ENCODE measurements at regions not wholly inside any gene's neighbourhood (a gene's known extent, or its start where the extent isn't known, plus 50 kb on each side); places are given as distances from the start of the nearest gene placed in this dataset.

GRCh38 chr3:106765342-106765741 is 611.9 kb upstream of the CCDC54 start:
- H3K27ac Mint-ChIP-seq: no peak overlapping the region
- peaks cover 14% of the 10 kb centered on the region; the same call in 2 of the 3 replicates for H3K36me3 Mint-ChIP-seq (ENCODE audit: low read depth)

GRCh38 chr3:106768941-106769480 is 608.2 kb upstream of the CCDC54 start:
- peaks cover 16% of the 10 kb centered on the region; the same call in 2 of the 3 replicates for H3K9me3 Mint-ChIP-seq
- Histone ChIP-seq H4K20me1 (replicated peaks; ENCODE audit: insufficient read depth) (no peaks in the 10 kb centered on the region), H3K27ac (ENCODE audit: low read depth) (no peak overlapping the region), H3K4me3 (no peak overlapping the region), H3K4me1 (ENCODE audit: insufficient read depth) (no peaks in the 10 kb centered on the region), H3K27me3 (ENCODE audit: insufficient read depth) (no peaks in the 10 kb centered on the region), H3F3A (replicated peaks; ENCODE audit: low read depth) (no peaks in the 10 kb centered on the region), H3K36me3 (ENCODE audit: insufficient read depth) (no peaks in the 10 kb centered on the region), H3K4me2 (no peak overlapping the region), H3K9me2 (ENCODE audit: insufficient read depth) (no peaks in the 10 kb centered on the region), H3K79me2 (replicated peaks; ENCODE audit: insufficient read depth) (no peaks in the 10 kb centered on the region), H2AFZ (no peak overlapping the region)
- ATAC-seq (no peak), DNase-seq (ENCODE audit: low spot score) (no peak)
- H3K36me3 Mint-ChIP-seq (ENCODE audit: low read depth): peaks cover 14% of the 10 kb centered on the region; the same call in 2 of the 3 replicates
- H3K27me3 Mint-ChIP-seq (ENCODE audit: insufficient read depth, low read depth, poor library complexity): peaks cover 5% of the 10 kb centered on the region
- no peak overlapping the region for H3K4me3 Mint-ChIP-seq
- H3K4me1 Mint-ChIP-seq: no peaks in the 10 kb centered on the region
- no peak overlapping the region for H3K27ac Mint-ChIP-seq
- TF ChIP-seq ZNF462 (CRISPR knock-in tag; IDR thresholded peaks at IDR 0.05): no peak
- no peak for TF ChIP-seq ZNF331 (CRISPR knock-in tag; IDR thresholded peaks at IDR 0.05; ENCODE audit: low read depth)
- TF ChIP-seq CREB1 (CRISPR knock-in tag; IDR thresholded peaks at IDR 0.05; ENCODE audit: low read depth): no peak

More at GRCh38 chr3:106765342-106765741, 611.9 kb upstream of the CCDC54 start:
- no peak overlapping the region for H3K4me3 Mint-ChIP-seq
- Histone ChIP-seq H3K27me3 (ENCODE audit: insufficient read depth) (no peaks in the 10 kb centered on the region), H3K4me1 (ENCODE audit: insufficient read depth) (no peaks in the 10 kb centered on the region), H3F3A (replicated peaks; ENCODE audit: low read depth) (no peaks in the 10 kb centered on the region), H3K4me2 (no peak overlapping the region), H3K27ac (ENCODE audit: low read depth) (no peak overlapping the region), H3K4me3 (no peak overlapping the region), H2AFZ (no peak overlapping the region), H3K79me2 (replicated peaks; ENCODE audit: insufficient read depth) (no peaks in the 10 kb centered on the region), H3K9me2 (ENCODE audit: insufficient read depth) (no peaks in the 10 kb centered on the region), H4K20me1 (replicated peaks; ENCODE audit: insufficient read depth) (no peaks in the 10 kb centered on the region), H3K36me3 (ENCODE audit: insufficient read depth) (no peaks in the 10 kb centered on the region)
- no peak for ATAC-seq
- DNase-seq (ENCODE audit: low spot score): no peak
- TF ChIP-seq ETS1 (IDR thresholded peaks at IDR 0.05) (no peak), STAT1 (IDR thresholded peaks at IDR 0.05; ENCODE audit: unreplicated experiment) (no peak), POLR2AphosphoS5 (IDR thresholded peaks at IDR 0.05; ENCODE audit: low read depth) (no peak), CTCF (conservative IDR thresholded peaks at IDR 0.05; ENCODE audit: low read depth in 2 of 2) (no peak), EZH2 (IDR thresholded peaks at IDR 0.05; ENCODE audit: low read depth, unreplicated experiment) (no peak)
- no peaks in the 10 kb centered on the region for H3K4me1 Mint-ChIP-seq
- peaks cover 16% of the 10 kb centered on the region; the same call in 2 of the 3 replicates for H3K9me3 Mint-ChIP-seq
- H3K27me3 Mint-ChIP-seq (ENCODE audit: insufficient read depth, low read depth, poor library complexity): peaks cover 4% of the 10 kb centered on the region

Data from GM23338 (cell line).